T-helper 17 cell (primary cell): ENCODE measurements at regions not wholly inside any gene's neighbourhood (a gene's known extent, or its start where the extent isn't known, plus 50 kb on each side); places are given as distances from the start of the nearest gene placed in this dataset.

ENCODE experiments used
- ATAC-seq: fragments of 150-1000 bp; cut with Tn5 transposase; 2 replicates; pipeline ENCODE4 v1.10.0; 2021; ENCODE audit warnings: mild to moderate bottlenecking, moderate library complexity
- DNase-seq, 3 donors: peaks; one replicate each; pipeline versions ENCODE4 v3.0.0 to v3.0.0-alpha.2; 2020 to 2021
- H3K9me3 ChIP-seq: one replicate; pipeline ENCODE4 v1.7.0; 2013; ENCODE audit warnings: low read length, mild to moderate bottlenecking; ENCODE audit not compliant: control insufficient read depth, poor library complexity, severe bottlenecking
- H3K27ac Mint-ChIP-seq: one replicate; pipeline ENCODE4 v1.8.0; 2022; ENCODE audit warnings: mild to moderate bottlenecking, moderate library complexity, mixed read lengths
- H3K27me3 Mint-ChIP-seq: one replicate; pipeline ENCODE4 v1.8.0; 2022; ENCODE audit warnings: mixed read lengths
- H3K36me3 Mint-ChIP-seq: one replicate; pipeline ENCODE4 v1.8.0; 2022; ENCODE audit warnings: low read depth, mixed read lengths
- H3K4me1 Mint-ChIP-seq: one replicate; pipeline ENCODE4 v1.8.0; 2022; ENCODE audit warnings: mild to moderate bottlenecking, mixed read lengths
- H3K4me3 Mint-ChIP-seq: one replicate; pipeline ENCODE4 v1.8.0; 2022; ENCODE audit warnings: mild to moderate bottlenecking, moderate library complexity, mixed read lengths

GRCh38 chr6:47360388-47360787 is 50.7 kb upstream of the TNFRSF21 start:
- Mint-ChIP-seq H3K27me3 (peaks cover 41% of the 10 kb centered on the region), H3K27ac (no peak overlapping the region), H3K4me1 (no peaks in the 10 kb centered on the region), H3K36me3 (no peaks in the 10 kb centered on the region), H3K4me3 (no peak overlapping the region)
- no peaks in the 10 kb centered on the region for H3K9me3 ChIP-seq
- no peak for DNase-seq
- ATAC-seq, result no peak

- DNase-seq, result no peak
- Mint-ChIP-seq H3K27ac (no peak overlapping the region), H3K27me3 (peaks cover 33% of the 10 kb centered on the region), H3K4me1 (no peaks in the 10 kb centered on the region), H3K4me3 (no peak overlapping the region), H3K36me3 (no peaks in the 10 kb centered on the region)
- no peak for ATAC-seq
- H3K9me3 ChIP-seq, result no peaks in the 10 kb centered on the region
These were observed 53.3 kb upstream of the TNFRSF21 start for GRCh38 chr6:47362857-47363461.

GRCh38 chr6:47363736-47364135 is 54.0 kb upstream of the TNFRSF21 start:
- no peaks in the 10 kb centered on the region for H3K36me3 Mint-ChIP-seq
- peaks cover 25% of the 10 kb centered on the region for H3K27me3 Mint-ChIP-seq
- ATAC-seq, result no peak
- DNase-seq, result no peak
- H3K9me3 ChIP-seq, result no peaks in the 10 kb centered on the region
- H3K4me3 Mint-ChIP-seq, result no peak overlapping the region
- no peak overlapping the region for H3K27ac Mint-ChIP-seq
- H3K4me1 Mint-ChIP-seq, result no peaks in the 10 kb centered on the region

- H3K27me3 Mint-ChIP-seq, result peaks cover 9% of the 10 kb centered on the region
- no peak overlapping the region for H3K27ac Mint-ChIP-seq
- DNase-seq (no peak), ATAC-seq (no peak)
- no peaks in the 10 kb centered on the region for H3K36me3 Mint-ChIP-seq
- no peaks in the 10 kb centered on the region for H3K4me1 Mint-ChIP-seq
- no peaks in the 10 kb centered on the region for H3K9me3 ChIP-seq
- no peak overlapping the region for H3K4me3 Mint-ChIP-seq
These were observed 56.7 kb upstream of the TNFRSF21 start for GRCh38 chr6:47366335-47366890.

GRCh38 chr6:47371139-47371869 is 61.6 kb upstream of the TNFRSF21 start:
- no peak overlapping the region for H3K4me3 Mint-ChIP-seq
- peaks cover 6% of the 10 kb centered on the region for H3K27me3 Mint-ChIP-seq
- H3K4me1 Mint-ChIP-seq, result no peaks in the 10 kb centered on the region
- H3K36me3 Mint-ChIP-seq, result no peaks in the 10 kb centered on the region
- no peak for DNase-seq
- H3K27ac Mint-ChIP-seq, result no peak overlapping the region
- H3K9me3 ChIP-seq, result no peaks in the 10 kb centered on the region
- no peak for ATAC-seq

GRCh38 chr6:47371870-47372255 is 62.2 kb upstream of the TNFRSF21 start:
- Mint-ChIP-seq H3K4me1 (no peaks in the 10 kb centered on the region), H3K36me3 (no peaks in the 10 kb centered on the region), H3K27ac (no peak overlapping the region), H3K27me3 (peaks cover 11% of the 10 kb centered on the region), H3K4me3 (no peak overlapping the region)
- ATAC-seq, result no peak
- no peaks in the 10 kb centered on the region for H3K9me3 ChIP-seq
- no peak for DNase-seq

- Mint-ChIP-seq H3K4me3 (no peak overlapping the region), H3K36me3 (no peaks in the 10 kb centered on the region), H3K4me1 (no peaks in the 10 kb centered on the region), H3K27ac (no peak overlapping the region), H3K27me3 (peaks cover 16% of the 10 kb centered on the region)
- no peaks in the 10 kb centered on the region for H3K9me3 ChIP-seq
- no peak for ATAC-seq
- no peak for DNase-seq
These were observed 62.6 kb upstream of the TNFRSF21 start for GRCh38 chr6:47372318-47372717.

- ATAC-seq, result no peak
- H3K9me3 ChIP-seq, result no peaks in the 10 kb centered on the region
- Mint-ChIP-seq H3K4me1 (no peaks in the 10 kb centered on the region), H3K27me3 (peaks cover 24% of the 10 kb centered on the region), H3K36me3 (peaks cover 2% of the 10 kb centered on the region), H3K4me3 (no peak overlapping the region), H3K27ac (no peak overlapping the region)
- DNase-seq, result no peak
These were observed 65.7 kb upstream of the TNFRSF21 start for GRCh38 chr6:47375426-47375825.

- no peak overlapping the region for H3K27ac Mint-ChIP-seq
- H3K4me1 Mint-ChIP-seq, result no peaks in the 10 kb centered on the region
- no peak for DNase-seq
- no peaks in the 10 kb centered on the region for H3K9me3 ChIP-seq
- peaks cover 29% of the 10 kb centered on the region for H3K27me3 Mint-ChIP-seq
- H3K36me3 Mint-ChIP-seq, result peaks cover 2% of the 10 kb centered on the region
- no peak overlapping the region for H3K4me3 Mint-ChIP-seq
- peak; percentile 30 for ATAC-seq
These were observed 67.2 kb upstream of the TNFRSF21 start for GRCh38 chr6:47376930-47377329.

GRCh38 chr6:47377971-47378370 is 68.3 kb upstream of the TNFRSF21 start:
- Mint-ChIP-seq H3K4me3 (no peak overlapping the region), H3K4me1 (no peaks in the 10 kb centered on the region), H3K27ac (no peak overlapping the region), H3K27me3 (peaks cover 29% of the 10 kb centered on the region), H3K36me3 (peaks cover 2% of the 10 kb centered on the region)
- H3K9me3 ChIP-seq, result no peaks in the 10 kb centered on the region
- DNase-seq, result no peak
- ATAC-seq, result no peak

GRCh38 chr6:47379328-47379727 is 69.6 kb upstream of the TNFRSF21 start:
- ATAC-seq (no peak), DNase-seq (no peak)
- peaks cover 23% of the 10 kb centered on the region for H3K27me3 Mint-ChIP-seq
- no peak overlapping the region for H3K27ac Mint-ChIP-seq
- H3K9me3 ChIP-seq, result no peaks in the 10 kb centered on the region
- H3K36me3 Mint-ChIP-seq, result peaks cover 2% of the 10 kb centered on the region
- no peak overlapping the region for H3K4me3 Mint-ChIP-seq
- no peaks in the 10 kb centered on the region for H3K4me1 Mint-ChIP-seq

- DNase-seq (no peak), ATAC-seq (no peak)
- no peak overlapping the region for H3K4me3 Mint-ChIP-seq
- peaks cover 2% of the 10 kb centered on the region for H3K36me3 Mint-ChIP-seq
- no peaks in the 10 kb centered on the region for H3K4me1 Mint-ChIP-seq
- no peaks in the 10 kb centered on the region for H3K9me3 ChIP-seq
- H3K27me3 Mint-ChIP-seq, result peaks cover 23% of the 10 kb centered on the region
- no peak overlapping the region for H3K27ac Mint-ChIP-seq
These were observed 70.5 kb upstream of the TNFRSF21 start for GRCh38 chr6:47380251-47380650.

- ATAC-seq (no peak), DNase-seq (no peak)
- Mint-ChIP-seq H3K4me3 (no peak overlapping the region), H3K4me1 (no peaks in the 10 kb centered on the region), H3K36me3 (peaks cover 2% of the 10 kb centered on the region), H3K27me3 (peaks cover 23% of the 10 kb centered on the region), H3K27ac (no peak overlapping the region)
- H3K9me3 ChIP-seq, result no peaks in the 10 kb centered on the region
These were observed 71.3 kb upstream of the TNFRSF21 start for GRCh38 chr6:47381036-47381435.

GRCh38 chr6:47383360-47383759 is 73.7 kb upstream of the TNFRSF21 start:
- H3K27me3 Mint-ChIP-seq, result peaks cover 13% of the 10 kb centered on the region
- no peak overlapping the region for H3K27ac Mint-ChIP-seq
- ATAC-seq (no peak), DNase-seq (no peak)
- H3K4me1 Mint-ChIP-seq, result no peaks in the 10 kb centered on the region
- H3K4me3 Mint-ChIP-seq, result no peak overlapping the region
- no peaks in the 10 kb centered on the region for H3K9me3 ChIP-seq
- H3K36me3 Mint-ChIP-seq, result peaks cover 1% of the 10 kb centered on the region
